HEK293T (cell line): ENCODE measurements at regions not wholly inside any gene's neighbourhood (a gene's known extent, or its start where the extent isn't known, plus 50 kb on each side); places are given as distances from the start of the nearest gene placed in this dataset.

Experiments
- ARNT ChIP-seq: fragments of 450-650 bp; IDR thresholded peaks from 2 replicates; pipeline ENCODE4 v1.6.1; 2017; ENCODE audit warnings: mild to moderate bottlenecking
- BHLHE40 ChIP-seq: fragments of 450-650 bp; IDR thresholded peaks from 2 replicates; pipeline ENCODE4 v1.6.1; 2016; ENCODE audit warnings: mild to moderate bottlenecking, moderate library complexity, borderline replicate concordance
- ELF4 ChIP-seq: fragments of 450-650 bp; IDR thresholded peaks from 2 replicates; pipeline ENCODE4 v1.6.1; 2017; ENCODE audit warnings: antibody characterized with exemption
- FOXK2 ChIP-seq: fragments of 450-650 bp; IDR thresholded peaks from 2 replicates; pipeline ENCODE4 v1.6.1; 2016; ENCODE audit warnings: mild to moderate bottlenecking
- HDGF ChIP-seq: fragments of 450-650 bp; IDR thresholded peaks from 2 replicates; pipeline ENCODE4 v1.6.1; 2017; ENCODE audit warnings: antibody characterized with exemption, borderline replicate concordance
- NFRKB ChIP-seq: fragments of 450-650 bp; IDR thresholded peaks from 2 replicates; pipeline ENCODE4 v1.6.1; 2016; ENCODE audit warnings: mild to moderate bottlenecking, moderate library complexity
- SP1 ChIP-seq: fragments of 450-650 bp; IDR thresholded peaks from 2 replicates; pipeline ENCODE4 v1.6.1; 2017
- SUZ12 ChIP-seq: fragments of 450-650 bp; IDR thresholded peaks from 2 replicates; pipeline ENCODE4 v1.6.1; 2016; ENCODE audit warnings: mild to moderate bottlenecking

DNA sequence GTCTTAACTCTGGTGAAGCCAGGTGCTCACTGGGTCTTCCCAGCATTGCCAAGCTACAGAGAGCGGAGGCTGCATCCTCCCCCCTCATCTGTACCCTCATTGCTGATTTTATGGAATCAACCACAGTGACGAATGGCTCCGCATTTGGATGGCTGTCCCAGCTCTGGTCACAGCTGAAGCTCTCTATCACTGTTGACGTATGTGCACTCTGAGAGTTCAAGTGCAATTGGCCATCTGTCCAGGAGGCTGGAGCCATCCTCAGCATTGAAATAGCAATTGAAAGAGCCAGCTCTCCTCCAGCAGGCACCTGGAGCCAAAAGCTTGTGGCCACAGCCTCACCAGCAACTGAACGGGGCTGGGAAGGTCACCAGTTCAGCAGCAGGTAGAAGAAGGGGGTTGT lies 494.1 kb downstream of the TMEM114 start:
- TF ChIP-seq HDGF (no peak), NFRKB (no peak), FOXK2 (no peak), ELF4 (no peak), ARNT (no peak), SUZ12 (no peak), SP1 (no peak), BHLHE40 (no peak)
